Stimulated activated CD8-positive, alpha-beta memory T cell treated with anti-CD3 and anti-CD28 coated beads, Interleukin-12 subunit alpha, Interleukin-12 subunit beta, amount 100 ng/mL, for 1 hour (primary cell): ENCODE measurements at regions not wholly inside any gene's neighbourhood (a gene's known extent, or its start where the extent isn't known, plus 50 kb on each side); places are given as distances from the start of the nearest gene placed in this dataset.

Experiments
- DNase-seq: peaks from one replicate; pipeline ENCODE4 v3.0.0-alpha.2; 2020; ENCODE audit warnings: low read depth

DNA sequence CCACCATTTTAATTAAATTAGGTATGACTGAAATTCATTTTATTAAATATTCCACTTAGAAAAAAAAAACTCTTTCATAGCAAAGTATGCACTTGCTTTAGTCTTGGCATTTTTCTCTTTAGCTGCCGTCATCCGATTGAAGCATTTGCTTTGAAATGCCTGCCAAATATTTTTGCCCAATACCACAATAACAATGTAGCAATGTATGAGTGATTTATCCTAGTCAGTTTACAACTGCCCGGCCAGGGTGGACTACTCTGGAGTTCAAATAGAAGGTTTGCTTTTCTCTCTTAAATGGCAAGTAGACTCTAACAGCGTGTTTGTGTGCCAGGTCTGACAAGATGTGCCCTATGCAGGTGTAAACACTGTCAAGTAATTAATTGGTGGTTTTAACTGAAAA lies 675.3 kb upstream of the SGCG start:
- no peak for DNase-seq

DNA sequence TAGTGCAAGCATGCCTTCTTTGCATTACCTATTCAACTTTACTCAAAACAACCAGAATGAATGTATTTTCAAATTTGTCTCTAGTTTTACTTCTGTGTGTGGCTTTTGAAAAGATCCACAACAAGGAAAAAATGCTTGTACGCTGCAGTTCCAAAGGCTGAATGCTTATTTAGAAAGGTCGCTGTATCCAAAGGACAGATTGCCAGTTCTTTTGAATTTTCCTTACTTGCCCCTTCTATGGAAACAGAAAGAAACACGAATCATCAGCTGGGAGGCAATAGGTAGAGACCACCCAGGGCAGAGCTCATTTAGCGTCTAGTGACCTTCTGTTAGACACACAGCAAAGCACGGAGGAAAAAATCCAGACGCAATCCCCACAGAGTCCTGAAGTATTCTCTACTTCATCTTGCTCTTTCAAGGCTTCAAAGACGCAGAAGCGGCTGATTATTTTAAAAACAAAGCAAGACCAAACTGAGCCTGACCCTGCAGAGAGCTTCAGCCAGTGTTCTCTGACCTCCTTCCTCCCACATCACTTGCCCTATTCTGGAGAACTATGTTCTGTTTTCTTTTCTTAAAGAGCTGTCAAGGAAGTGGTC lies 674.6 kb upstream of the SGCG start:
- no peak for DNase-seq

DNA sequence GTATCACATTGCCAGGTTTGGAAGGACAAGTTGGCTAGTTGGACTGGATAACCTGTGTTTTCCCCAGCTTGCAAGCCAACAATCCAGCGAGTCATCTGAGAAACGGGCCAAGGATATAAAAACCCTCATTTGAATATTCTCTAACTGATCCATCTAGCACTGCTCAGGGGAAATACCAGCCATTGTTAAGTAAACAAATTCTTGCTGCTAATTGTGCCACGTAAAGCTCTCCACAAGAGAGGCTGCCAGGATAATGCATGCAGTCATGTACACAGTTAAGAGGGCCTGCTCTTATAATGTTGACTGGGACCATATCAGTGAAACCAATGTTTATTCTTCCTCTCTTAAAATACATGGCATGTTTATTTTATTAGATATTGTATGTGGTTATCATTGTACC lies 663.2 kb upstream of the SGCG start:
- no peak for DNase-seq

DNA sequence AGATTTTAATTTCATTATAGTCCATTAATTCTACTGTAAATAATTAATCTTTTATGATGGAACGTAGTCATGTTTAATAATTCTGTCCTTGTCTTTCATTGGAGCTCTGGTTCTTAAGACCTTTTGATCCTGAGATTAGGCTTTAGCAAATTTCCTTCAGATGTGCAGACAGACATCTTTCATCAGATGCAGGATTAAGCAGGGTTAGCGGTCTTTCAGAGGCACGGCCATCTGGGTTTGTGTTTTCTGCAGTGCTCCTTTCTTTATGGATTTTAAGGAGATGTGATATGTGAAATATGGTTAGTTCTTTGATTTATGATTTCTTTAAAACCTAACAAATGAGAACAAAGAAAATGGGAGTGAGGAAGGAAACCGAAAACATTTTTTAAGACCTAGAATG lies 643.9 kb upstream of the SGCG start:
- no peak for DNase-seq

DNA sequence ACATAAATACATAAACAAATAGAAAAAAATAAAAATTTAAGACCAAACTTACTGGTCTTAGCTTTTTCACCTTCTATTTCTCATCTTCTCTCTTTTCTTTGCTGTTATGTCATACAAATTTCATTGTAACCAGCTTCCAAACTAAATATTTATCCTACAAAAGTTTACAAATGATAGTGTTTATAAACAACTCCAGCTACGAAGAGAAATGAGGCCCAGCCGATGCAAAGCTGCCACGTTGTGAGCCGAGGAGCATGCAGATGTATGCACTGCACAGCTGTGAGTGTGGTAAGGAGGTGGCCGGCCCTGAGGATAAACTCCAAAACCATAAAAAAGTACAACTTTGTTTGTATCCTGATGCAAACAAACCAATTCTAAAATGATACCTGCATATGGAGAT lies 642.4 kb upstream of the SGCG start:
- DNase-seq: no peak

- no peak for DNase-seq
Observed at GRCh38 chr13:22549126-22549525, 631.7 kb upstream of the SGCG start.

DNA sequence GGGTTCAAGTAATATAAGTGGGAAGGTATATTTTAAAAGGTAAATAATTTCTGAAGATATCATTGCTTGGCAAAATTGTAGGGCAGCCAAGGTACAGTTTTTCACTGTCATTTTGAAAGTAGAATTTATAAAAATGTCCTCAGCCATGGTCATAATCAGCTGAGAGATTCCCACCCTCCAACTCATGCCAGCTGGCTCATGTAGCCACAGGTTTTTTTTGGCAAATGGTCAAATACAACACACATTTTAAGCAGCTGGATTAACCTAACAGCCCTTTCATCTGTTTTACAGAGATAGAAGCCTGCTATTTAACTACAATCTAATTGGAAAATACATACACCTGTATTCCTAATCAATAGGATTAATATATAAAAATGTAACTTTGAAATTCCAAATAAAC lies 619.2 kb upstream of the SGCG start:
- DNase-seq: no peak

DNA sequence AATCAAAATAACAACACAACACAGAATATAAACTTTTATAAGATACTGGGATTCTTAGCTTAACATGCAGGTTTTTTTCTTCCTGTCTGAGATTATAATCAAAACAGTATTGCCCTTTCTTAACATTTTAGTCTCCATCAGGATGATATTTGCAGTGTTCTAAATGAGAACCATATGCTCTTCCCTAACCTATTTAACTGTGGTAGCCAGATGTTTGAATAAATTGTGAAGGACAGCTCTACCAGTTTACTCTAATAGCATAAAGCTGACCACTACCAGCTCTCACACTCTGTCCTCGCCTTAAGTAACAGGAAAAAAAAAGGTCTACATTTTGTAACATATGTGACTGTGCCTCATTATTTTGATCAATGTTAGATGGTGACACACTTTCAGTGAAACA lies 618.7 kb upstream of the SGCG start:
- DNase-seq: no peak

DNA sequence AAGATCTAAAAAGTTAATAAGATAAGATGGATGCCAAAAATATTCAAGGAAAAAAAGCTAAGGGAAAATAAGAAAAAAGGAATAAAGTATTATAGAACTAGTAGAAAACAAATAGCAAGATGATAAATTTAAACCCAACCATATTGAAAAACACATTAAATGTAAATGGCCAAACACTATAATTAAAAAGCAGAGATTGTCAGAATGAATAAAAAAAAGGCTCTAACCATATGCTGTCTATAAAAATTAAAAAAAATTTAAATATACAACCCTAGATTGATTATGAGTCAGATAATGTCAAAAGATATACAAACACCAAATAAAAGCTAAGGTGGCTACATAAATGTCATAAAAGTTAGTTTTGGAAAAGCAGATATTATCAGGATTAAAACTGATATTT lies 617.5 kb upstream of the SGCG start:
- DNase-seq: no peak

- no peak for DNase-seq
Observed at GRCh38 chr13:22569811-22570210, 611.0 kb upstream of the SGCG start.

DNA sequence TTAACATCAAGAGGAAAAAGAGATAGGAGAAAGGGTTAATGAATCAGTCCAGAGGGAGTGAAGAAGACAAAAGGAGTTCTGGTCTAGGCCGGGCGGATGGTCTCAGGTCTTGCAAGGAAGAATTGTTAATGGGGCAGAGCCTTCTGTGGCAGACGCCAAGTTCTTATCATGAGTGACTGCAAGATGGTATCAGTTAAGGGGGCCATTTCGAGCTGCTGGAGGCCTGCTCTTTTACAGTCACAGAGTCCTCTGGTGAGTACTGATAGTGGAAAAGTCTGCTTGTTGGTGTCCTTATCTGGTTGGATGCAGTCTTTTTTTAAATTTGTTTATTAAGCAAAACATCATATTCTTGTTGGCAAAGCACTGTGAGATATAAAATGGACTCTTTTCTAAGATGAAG lies 590.9 kb upstream of the SGCG start:
- no peak for DNase-seq

DNA sequence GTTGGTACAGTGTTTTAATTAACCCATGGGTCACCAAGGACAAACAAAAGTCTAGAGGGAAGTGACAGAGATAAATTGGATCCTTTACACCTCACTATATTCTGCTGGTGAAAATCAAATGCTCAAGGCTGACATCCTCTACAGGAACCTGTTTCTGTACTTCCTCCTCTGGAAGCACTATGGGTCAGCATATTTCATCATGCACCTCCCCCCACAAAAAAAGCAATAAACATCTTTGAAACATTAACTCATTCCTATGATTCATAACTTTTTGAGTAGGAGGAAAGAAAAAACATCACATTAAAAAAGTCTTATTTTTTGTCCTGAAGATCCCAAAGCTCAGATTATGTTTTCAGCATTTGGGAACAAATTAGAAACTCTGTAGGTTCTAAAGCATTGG lies 588.3 kb upstream of the SGCG start:
- DNase-seq: no peak

GRCh38 chr13:22594041-22594440 lies 586.7 kb upstream of the SGCG start:
- no peak for DNase-seq

- DNase-seq: no peak
Observed at GRCh38 chr13:22596171-22596863, 584.5 kb upstream of the SGCG start.

DNA sequence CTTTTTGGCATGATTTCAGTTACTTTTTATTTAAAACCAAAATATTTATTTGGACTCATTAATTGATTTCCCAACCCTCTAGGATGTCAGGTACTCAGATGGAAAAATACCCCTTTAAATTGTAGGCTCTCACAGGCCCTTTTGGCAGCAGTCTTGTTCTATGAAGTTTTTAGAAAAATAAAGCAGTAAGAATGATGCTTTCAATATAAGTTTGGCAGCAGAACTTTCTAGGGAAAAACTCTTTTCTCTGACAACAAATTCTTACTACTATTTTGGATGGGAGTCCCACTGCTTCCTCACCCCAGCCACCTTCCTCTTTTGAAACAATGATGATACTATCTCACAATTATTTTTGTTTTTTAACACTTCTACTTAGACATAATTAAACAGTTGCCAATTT lies 581.6 kb upstream of the SGCG start:
- DNase-seq: no peak

DNA sequence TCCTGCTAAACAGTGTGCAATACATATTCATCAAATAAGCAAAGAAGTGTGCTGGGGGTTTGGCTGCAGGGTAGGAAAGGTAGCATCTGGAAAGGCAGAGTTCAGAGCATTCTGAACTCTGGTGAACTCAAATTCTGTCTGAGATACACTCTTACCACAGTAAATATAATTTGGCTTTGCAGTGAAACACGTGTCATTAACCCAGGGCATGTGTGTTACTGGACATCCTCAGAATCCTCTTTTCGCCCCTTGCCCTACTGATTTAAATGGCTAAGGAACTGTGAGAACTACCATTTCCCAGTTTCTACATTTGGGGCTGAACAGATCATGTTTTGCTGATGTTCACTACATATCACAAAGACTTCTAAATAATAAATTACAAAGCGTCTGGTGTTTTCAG lies 562.8 kb upstream of the SGCG start:
- no peak for DNase-seq

DNA sequence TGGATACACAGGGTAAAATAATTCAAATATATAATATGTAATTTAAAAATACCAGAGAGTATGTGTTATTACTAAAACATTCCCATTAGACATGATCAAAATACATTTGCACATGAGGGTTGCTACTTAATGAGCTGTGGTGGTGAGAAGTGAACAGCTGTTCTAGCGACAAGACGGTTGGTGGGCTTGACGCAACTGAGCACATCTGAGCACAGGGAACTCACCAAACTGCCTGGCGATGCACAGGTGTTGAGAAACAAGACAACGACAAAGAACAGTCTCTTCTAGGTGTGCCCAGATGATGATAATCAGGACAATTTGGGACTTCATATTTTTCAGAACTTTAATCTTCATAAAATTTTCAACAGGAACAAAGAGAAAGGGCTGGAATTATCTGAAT lies 555.1 kb upstream of the SGCG start:
- DNase-seq: no peak

DNA sequence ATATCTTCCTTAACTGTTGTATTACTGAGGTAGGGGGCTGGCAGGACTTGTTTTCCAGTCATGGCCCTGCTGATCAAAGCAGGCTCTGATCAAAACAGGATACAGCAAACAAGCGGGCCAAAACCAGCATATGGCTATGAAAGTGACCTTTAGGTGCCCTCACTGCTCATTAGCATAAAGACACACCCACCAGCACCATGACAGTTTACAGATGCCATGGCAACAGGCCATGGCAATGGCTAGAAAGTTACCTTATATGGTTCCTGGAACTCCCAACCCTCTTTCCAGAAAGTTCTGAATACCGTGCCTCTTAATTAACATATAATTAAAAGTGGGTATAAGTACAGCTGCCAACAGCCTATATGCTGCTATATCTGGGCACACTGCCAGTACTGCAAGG lies 551.4 kb upstream of the SGCG start:
- DNase-seq: no peak

DNA sequence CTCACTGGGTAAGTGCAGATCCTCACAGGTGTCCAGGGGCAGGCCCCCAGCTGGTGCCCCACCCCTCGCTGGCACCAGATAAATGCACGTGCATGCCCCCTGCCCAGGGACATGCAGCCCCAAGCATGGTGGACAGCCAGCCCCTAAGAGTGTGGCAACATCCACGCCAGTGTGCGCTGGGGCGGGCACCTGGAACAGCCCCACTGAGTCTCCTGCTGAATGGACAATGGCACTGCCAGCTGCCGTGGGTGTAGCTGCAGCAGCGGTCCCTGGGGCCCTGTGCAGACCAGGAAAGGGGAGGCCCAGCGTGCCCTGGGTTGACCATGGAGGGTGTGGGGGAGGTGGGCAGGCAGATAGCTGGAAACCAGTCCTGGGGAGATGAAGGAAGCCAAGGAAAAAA lies 538.7 kb upstream of the SGCG start:
- DNase-seq: no peak

GRCh38 chr13:22644941-22645340 lies 535.8 kb upstream of the SGCG start:
- DNase-seq: no peak

- no peak for DNase-seq
Observed at GRCh38 chr13:22647156-22647850, 533.5 kb upstream of the SGCG start.

DNA sequence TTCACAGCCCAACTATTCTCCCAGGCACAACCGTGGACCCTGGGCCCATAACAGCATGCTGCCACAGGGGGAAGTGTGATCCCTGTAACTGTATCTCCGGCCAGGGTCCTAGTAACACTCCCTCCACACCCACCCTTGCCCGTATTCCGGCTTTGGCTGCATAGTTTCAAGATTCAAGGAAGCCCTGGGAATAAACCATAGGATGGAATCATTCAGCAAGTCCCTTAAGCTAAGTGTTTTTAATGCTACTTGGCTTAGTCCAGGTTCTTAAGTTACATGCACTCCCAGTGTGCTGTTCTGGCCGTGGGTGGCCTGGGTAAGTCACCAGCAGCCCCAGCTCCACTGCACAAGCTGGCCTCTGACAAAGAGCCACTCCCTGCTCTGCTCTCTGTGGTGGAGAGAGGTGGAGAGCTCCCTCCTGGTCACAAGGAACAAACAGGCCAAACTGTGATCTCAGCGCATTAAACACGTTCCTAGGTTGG lies 532.4 kb upstream of the SGCG start:
- no peak for DNase-seq

DNA sequence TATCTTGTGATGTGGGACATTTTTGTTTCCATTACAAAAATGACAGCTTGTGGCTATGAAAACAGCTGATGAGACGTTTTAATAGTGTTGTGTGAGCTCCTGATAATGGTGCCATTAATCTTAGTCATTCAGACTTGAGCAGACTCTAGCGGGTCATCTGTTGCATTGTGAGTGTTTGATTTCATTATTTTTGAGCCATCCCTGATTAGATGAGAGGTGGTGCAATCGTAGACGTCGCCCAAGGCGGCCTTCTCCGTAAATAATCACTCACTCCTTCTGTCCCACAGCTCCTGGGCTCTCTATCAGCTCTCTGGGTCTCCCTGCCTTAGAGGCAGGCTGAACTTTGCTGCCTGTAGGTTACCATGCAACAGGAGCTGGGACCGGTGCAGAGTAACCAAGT lies 528.0 kb upstream of the SGCG start:
- DNase-seq: no peak

DNA sequence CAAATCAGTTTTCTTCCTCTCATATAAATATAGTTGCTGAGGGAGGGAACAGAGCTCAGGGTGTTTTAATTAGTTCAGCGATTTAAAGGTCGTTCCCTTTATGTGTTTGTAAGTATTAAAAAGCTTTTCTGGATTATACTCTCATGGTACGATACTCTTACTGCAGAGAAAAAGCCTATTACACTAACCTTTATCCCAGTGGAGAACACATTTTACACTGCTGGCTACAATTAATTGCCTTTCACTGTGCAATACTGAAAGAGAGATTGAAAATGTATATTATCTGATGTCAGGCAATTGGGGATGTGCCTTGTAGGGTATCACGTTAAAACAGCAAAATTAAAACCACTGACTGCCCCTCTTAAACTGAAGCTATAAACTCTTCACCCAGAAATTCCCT lies 526.9 kb upstream of the SGCG start:
- no peak for DNase-seq
